HG03196 (cell line): ENCODE measurements at regions not wholly inside any gene's neighbourhood (a gene's known extent, or its start where the extent isn't known, plus 50 kb on each side); places are given as distances from the start of the nearest gene placed in this dataset.
A peak's percentile ranks its signal among the peaks of the same experiment; 100 is the strongest.

ENCODE experiments used
- ATAC-seq: cut with Tn5 transposase; IDR thresholded peaks from one replicate; pipeline ENCODE4 v1.9.1; 2021; ENCODE audit not compliant: unreplicated experiment

DNA sequence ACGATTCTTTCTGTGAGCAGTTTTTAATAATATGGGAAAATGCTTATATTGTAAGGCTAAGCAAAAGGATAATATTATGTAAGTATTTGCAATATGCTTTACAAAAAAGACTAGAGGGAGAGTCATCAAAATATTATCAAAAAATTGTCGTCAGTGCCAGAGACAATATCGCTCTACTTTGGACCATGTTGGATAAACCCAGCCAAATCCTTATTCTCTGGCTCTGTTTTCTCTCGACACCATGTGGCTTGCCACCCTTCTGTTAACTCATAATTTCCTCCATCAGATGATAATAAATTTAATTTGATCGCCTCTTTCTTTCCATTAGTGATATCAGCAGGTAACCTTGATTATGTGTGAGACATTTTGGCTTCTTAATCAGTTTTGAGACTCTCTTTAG lies 129.9 kb downstream of the CDC42EP3 start:
- no peak for ATAC-seq

DNA sequence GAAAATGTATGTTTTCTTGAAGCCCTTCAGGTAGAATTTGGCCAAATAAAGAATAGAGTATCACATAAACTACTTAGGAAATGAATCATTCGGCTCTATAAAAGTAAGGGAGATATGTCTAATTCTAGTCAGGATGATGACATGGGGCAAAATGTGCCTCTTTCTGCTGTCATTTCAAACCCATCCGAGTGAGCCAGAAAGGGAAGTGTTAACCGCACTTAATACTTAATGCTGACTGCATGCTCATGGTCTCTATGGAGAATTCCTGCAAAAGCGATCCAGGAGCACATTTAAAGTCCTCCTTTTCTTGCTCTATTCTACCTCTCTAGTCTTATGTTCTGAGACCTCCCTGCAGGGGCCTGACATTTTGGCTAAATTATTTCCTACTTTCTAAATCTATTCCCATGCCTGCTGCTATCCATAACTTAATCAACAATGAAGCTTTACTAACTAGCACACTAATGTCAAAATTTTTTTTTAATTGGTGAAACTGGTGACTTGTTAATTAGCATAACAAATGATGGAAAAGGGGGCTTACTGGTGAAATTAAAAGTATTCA lies 127.4 kb downstream of the CDC42EP3 start:
- ATAC-seq: no peak

DNA sequence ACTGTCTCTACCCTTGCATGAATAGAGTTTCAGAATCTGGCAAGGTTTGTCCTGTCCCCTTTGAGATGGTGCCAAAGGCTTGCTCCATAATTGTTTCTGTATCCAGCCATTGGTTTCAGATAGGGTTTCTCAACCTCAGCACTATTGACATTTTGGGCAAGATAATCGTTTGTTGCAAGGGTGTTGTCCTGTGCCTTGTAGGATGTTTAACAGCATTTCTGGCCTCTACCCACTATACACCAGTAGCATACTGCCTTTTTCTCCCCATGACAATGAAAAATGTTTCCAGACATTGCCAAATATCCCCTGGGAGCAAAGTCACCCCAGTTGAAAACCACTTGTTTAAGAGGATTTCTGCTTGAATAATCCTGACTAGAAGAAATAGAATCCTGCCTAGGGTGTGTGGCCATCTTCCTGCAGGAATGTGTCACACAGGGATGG lies 126.8 kb downstream of the CDC42EP3 start:
- no peak for ATAC-seq

DNA sequence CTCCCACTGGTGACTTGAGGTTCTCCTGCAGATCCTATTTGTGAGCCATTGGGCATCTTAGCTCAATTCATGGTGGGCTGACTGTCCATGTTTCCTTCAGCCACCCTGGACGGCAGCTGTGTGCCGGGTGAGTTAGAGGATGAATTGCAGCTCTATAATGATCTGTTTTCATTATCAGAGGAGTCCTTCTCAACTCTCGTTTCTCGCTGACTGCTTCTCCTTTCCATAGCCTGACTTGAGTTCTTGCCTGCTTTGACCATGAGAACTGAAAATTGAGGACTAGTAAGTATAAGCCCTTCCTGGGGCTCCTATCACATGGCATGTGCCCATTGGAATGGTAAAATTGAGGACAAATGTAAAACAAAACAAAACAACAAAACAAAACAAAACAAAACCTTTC lies 121.8 kb downstream of the CDC42EP3 start:
- ATAC-seq: no peak

DNA sequence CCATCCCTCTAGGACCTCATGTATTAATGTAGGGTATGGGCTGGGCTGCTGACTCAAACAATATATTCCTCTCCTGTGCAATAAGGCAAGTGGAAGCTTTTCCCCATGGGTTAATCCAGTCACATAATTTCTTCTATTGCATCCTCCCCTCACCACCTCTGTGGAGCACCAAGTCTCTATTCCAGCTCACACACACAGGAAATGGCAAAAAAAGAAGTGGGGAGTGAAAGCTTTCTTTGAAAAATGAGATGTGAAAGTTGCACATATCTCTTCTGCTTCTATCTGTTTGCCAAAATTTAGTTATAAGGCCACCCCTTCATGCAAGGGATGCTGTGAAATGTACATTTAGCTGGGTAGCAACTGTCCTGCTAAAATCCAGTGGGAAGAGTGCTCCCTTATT lies 121.3 kb downstream of the CDC42EP3 start:
- no peak for ATAC-seq

DNA sequence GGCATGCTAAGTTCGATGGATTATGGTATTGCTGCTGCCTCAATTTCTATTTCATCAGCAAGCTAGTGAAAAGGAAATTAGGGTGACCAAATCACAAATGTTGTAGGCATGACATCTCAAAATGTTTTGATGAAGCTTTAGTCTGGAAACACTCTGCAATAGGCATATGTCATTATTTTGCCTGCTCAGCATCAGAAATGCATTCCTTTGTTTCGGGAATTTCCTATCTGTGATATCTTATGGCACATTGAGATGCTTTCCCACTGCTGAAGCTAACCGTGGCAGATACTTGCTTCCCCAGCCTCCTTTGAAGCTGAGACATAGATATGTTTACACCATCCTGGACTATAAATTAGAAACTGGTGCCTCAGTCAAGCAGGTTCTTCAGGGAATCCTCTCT lies 119.7 kb downstream of the CDC42EP3 start:
- no peak for ATAC-seq

DNA sequence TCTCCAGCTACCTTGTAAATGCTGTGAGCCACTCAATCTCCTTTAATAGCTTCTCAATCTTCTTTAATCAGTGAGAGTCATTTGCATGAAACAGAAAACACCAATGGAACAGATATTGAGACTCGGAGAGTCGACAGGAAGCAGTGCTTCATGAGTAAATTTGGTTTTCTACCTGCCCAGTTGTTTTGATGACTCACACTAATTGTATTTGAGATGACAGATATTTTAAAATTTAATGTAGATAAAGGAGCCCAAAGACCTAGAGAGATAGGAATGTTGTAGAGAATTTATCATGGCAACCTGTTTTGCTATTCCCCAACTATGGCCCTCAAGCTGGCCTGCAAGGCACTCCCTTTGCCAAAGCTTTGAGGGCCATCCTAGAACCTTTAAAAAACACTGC lies 119.1 kb downstream of the CDC42EP3 start:
- no peak for ATAC-seq

DNA sequence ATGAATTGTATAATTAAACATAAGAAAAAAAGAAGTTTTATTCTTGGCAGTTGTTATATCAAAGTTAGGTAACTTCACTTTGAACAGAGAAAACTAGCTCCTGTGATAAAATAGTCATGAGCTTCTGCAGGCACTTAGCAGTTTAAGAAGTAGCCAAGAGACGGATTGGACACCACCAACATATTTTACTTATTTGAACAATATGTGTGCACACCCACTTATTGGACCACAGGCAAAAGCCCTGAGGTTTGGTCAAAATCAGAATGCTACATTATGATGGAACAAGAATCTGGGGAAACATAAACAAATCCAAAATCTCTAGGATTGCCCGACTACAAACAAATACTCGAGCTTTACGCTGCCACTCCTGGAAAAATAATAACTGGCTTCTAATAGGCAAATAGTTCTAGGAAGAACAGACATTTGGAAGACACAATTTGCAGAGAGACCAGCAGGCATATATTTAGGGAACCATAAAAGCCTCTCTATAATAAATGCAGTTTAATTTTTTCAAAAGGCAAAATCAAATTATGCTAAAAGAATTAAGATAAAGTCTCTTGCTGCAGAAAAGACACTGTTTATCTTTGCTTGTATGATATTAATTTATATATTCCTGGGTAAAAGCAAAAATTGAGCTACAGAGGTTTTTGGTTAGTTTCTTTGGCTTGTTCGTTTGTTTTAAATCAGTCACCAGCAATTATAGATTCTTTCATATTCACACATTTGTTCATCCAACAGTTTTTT lies 117.9 kb downstream of the CDC42EP3 start:
- ATAC-seq: no peak

DNA sequence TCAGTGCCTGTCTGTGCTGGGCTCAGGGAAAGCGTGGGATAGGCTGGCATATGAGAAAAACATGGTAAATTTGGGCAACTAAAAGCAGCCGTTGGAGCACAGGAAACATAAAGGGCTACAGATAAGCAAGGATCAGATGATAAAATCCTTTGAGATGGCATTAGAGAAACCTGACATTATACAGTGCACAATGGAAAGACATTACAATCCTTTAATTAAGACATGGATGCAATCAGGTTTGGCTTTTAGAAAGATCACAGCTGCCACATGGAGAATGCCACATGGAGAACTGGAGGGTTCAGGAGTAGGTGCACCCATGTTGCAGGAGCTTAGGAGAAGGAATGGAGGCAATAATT lies 117.3 kb downstream of the CDC42EP3 start:
- no peak for ATAC-seq

DNA sequence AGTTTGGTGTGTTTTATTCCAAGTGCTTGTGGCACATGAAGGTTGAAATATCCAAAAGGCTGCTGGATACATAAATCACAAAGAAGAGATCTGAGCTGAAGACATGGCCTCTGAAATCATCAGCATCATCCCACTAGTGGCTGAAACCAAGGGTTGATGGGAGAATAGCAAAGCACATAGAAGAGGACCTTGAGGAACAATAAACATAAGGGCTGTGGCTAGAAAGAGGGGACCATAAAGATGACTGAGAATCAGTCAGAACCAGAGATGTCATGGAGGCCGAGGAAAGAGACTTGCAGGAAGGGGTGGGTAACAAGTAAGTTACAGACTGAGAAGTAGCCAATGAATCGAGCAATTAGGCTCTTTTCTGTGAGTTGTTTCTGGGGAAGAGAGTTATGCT lies 116.8 kb downstream of the CDC42EP3 start:
- ATAC-seq: no peak

DNA sequence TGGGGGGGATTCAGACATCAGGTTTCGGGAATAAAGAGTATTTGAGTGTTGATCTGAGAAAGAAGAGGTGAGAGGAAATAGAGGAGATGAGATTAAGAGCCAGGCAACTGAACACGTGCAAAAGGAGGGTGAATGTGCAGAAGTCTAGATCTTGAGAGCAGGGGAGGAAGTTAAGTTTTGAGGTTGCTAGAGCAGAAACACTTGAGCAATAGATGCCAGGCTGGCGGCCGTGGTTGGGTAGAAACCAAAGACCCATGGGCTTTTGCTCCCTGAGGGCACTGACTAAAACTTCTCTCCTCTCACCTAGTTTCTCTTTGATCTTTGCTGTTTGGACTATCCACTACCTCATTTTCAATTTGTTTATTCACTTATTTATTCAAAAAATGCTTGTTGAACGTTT lies 116.0 kb downstream of the CDC42EP3 start:
- peak; percentile 52 for ATAC-seq

DNA sequence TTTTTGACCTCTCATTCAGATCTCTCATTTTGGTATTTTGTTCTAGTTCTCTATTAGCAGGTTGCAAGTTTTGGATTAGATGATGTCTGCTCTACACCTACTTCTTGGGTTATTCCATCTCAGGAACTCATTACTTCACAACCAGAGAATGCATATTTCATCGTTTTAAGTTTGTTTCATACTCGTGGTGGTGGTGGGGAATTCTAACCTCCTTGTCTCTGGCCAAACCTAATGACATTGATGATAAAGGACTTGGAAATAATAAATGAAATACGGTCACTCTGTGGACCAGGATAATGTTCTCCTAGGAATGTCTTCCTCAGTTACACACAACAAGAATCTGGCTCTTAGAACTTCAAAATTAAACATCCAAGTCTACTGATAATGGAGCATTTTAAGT lies 115.2 kb downstream of the CDC42EP3 start:
- no peak for ATAC-seq

DNA sequence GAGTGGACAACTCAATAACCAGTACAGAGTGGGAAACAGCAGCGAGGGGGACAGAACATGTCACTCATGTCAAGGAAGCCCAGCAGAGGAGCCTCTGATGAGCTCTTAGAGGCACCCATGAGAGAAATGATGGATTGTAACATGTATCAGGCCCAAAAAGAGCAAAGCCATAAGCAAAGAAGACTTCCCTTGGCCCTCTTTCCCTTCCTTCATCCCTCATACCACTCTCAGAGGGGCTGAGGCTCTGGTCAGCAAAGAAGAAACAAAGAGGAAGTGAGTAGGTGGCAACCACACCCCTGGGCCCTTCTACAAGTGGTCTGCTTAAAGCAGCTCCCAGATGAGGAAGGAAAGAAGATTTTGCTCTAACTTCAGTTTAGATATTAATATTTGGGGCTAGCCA lies 112.8 kb downstream of the CDC42EP3 start:
- ATAC-seq: peak; percentile 58

DNA sequence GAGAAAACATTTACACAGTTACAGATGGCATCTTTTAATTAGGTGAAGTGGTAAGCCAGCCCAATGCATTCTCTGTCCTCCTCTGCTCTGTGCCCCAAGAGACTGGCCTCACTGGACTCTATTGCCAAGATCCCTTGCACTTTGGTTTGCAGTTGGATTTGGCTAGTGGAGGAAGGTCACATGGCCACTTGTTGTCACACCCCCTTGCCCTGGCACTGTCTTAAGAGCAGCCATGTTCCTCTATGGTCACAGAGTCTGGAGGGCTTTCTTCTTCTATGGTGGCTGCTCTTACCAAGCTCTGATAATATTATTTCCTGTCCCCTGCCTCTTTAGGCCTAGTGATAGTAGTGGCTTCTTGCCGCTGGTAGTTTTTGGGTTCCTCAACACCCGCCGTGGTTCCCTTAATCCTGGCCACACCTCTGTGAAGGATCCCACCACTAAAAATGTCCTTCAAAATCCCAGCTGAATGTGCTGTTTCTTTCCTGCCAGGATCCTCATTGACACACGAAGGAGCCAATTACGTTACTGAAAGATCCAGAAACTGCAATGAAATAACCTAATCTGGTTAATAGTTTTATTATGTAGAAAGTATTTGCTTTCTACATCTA lies 111.1 kb downstream of the CDC42EP3 start:
- ATAC-seq: no peak

DNA sequence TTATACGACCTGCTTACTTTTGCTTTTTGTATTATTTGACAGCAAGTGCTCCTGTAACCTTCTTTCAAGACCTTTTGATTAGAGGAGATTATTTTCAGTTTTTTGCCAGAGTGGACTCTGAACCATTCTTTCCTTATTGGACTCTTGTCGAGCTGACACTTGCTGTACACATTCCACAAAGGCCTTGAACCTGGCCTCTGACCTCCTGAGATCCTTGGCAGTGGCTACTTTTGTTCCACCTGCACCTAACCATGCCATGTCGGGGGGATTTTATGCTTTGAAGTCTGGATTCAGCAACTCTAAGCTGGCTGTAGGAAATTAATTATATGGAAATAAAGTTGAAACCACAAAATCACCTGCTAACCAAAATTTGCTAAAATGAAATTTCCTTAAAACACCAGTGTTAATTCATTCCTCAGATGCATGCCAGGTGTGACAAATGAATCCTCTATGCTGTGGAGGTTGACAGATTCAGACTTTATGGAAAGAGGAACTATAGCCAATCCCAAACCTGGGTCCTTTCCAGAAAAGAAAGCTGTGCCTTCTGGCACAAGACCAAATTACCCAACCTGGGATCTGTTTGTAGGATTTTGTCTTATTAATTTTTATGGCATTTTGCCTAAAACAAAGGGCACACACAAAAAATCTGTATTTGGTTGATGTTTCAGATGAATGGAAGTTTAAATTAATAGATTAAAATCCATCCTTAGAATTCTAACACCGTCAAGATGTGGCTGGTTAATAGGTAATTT lies 110.4 kb downstream of the CDC42EP3 start:
- ATAC-seq: no peak

DNA sequence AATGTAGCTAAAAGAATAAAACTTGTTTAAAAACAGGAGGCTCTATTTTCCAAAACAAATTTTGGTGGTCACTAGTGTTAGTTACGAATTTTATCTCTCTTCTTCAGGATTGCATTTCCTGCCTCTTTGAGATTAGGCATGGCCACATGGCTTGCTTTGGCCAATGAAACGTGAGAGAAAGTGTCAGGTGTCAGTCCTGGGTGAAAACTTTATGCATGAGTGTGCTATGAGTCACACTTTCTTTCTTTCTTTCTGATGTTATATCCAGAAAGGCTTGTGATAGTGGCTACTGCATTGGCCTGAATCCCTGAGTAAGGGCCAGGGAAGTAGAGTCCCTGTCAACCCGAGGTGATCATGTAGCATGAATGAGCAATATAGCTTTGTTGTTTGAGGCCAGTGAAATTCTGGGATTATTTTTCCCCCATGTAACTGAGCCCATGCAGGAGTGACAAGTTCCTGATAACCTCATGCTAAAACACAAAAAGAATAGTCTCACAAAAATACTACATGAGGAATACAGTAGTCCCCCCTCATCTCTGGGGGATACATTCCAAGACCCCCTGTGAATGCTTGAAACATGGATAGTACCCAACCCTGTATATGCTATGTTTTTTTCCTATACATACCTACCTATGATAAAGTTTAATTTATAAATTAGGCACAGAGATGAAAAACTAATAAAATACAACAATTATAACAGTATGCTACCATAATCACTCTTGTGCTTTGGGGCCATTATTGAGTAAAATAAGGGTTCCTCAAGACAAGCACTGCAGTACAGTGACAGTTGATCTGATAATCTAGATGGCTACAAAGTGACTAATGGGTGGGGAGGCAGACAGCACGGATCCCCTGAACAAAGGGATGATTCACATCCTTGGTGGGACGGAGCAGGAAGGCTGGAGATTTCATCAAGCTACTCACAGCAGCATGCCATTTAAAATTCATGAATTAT lies 109.5 kb downstream of the CDC42EP3 start:
- ATAC-seq: peak; percentile 62

DNA sequence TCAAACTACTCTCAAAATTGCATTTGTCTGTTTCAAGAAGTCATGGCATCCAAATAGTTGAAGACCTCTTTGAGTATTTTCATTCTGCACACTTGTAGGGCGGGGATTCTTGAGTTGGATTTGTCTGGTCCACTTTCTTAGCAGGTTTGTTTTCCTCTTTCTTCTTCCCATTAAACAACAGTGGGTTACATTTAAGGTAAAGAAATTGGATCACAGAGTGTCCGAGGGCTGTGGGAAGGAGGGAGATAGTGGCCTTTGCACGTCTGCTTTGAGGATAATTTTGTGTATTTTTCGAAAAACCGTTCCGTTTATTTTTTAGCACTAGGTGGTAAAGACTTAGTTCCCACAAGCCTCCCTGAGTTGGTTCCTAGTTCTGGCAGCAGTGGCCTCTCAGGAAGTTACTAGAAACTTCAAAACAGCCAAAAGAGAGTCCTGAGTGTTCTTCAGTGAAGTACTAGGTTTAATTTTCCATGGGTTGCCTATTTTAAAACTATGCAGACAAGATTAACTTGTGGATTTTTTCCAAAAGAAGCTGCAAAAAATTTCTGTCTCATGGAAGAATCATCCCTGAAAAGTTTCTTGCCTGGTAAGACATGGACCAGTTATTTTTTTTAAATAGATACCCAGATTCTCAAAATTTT lies 107.9 kb downstream of the CDC42EP3 start:
- no peak for ATAC-seq

DNA sequence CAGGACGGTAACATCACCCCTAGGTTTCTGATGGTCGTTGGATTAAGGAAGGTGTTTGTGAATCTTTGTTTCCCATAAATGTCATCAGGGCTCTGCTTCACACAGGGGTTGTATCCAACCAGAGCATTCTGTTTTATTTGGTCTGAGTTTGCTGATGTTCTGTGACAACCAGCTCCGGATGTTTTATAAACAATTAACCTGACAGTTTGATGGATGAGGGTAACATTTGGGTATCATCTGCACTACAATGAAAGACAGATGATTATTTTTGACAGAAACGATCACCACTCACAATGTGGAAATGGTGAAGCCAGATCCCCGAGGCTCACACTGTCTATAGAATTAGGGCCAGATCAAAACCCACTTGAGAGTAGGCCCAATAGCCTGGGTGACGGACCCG lies 107.1 kb downstream of the CDC42EP3 start:
- ATAC-seq: no peak

DNA sequence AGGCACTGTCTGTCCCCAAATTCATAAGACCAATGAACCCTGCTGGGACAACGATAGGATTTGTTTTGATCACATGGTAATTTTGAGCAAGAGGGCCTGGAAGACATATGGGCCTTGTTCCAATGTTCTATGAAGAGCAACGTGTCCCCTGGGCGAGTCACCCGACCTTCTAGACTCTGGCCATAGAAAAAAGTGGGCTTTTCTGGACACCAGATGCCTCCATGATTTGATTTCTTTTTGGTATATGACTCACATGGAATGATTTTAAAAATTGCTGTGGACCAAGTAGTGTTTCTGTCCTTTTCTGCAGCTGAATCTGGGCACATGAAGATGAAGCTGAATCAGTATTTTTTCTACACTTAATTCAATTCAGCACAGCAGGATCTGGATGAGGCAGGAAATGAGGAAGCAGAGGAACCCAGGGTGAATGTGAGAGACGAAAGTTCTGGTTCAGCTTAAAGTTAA lies 104.9 kb downstream of the CDC42EP3 start:
- ATAC-seq: no peak

DNA sequence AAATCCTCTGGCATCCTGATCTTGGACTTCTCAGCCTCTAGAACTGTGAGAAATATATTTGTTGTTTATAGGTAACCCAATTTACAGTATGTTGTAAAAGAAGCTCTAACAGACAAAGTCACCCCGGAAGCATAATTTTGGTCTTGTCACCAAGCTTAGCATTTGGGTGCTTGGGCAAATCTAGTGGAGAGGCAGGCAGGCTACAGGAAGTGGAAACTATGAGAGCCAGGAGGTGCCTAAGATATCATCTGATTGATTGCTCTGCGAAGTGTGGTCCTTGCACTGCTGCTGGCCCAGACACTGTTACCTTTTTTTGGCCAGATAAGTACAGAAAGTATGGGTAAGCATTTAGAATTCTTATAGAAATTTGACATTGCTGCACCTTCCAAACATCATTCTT lies 102.9 kb downstream of the CDC42EP3 start:
- no peak for ATAC-seq
